Skeletal muscle tissue (tissue), 3 donors: ENCODE measurements at regions not wholly inside any gene's neighbourhood (a gene's known extent, or its start where the extent isn't known, plus 50 kb on each side); places are given as distances from the start of the nearest gene placed in this dataset.

Experiments
- H3K27ac ChIP-seq: one replicate; pipeline ENCODE4 v1.7.0; 2013; ENCODE audit warnings: mild to moderate bottlenecking, low read depth, low read length, inconsistent platforms
- H3K27me3 ChIP-seq, 3 donors: one replicate each; pipeline ENCODE4 v1.7.0; 2013; ENCODE audit warnings: low read length in 3 of 3; ENCODE audit not compliant: control insufficient read depth in 3 of 3, insufficient read depth in 3 of 3
- H3K36me3 ChIP-seq, 3 donors: one replicate each; pipeline ENCODE4 v1.7.0; 2013; ENCODE audit warnings: low read length in 3 of 3; ENCODE audit not compliant: control insufficient read depth in 3 of 3, insufficient read depth in 3 of 3
- H3K4me1 ChIP-seq, 3 donors: one replicate each; pipeline ENCODE4 v1.7.0; 2013; ENCODE audit warnings: low read length in 3 of 3, mild to moderate bottlenecking in 3 of 3; ENCODE audit not compliant: control insufficient read depth in 3 of 3, insufficient read depth in 3 of 3
- H3K4me3 ChIP-seq, 3 donors: one replicate each; pipeline ENCODE4 v1.7.0; 2013; ENCODE audit warnings: low read length in 3 of 3
- H3K9ac ChIP-seq, 3 donors: one replicate each; pipeline ENCODE4 v1.7.0; 2013; ENCODE audit warnings: low read length in 3 of 3, mild to moderate bottlenecking in 3 of 3, moderate library complexity in 2 of 3, low read depth in 1 of 3
- H3K9me3 ChIP-seq, 3 donors: one replicate each; pipeline ENCODE4 v1.7.0; 2013; ENCODE audit warnings: low read length in 3 of 3; ENCODE audit not compliant: control insufficient read depth in 3 of 3
- donor health status: Osteomylitis.

GRCh38 chr1:209413062-209413461 is 170.5 kb upstream of the CAMK1G start:
- Histone ChIP-seq H3K27ac (no peak overlapping the region), H3K4me3 (no peak overlapping the region), H3K36me3 (no peaks in the 10 kb centered on the region), H3K4me1 (peaks cover 0 to 3% (median 0%) of the 10 kb centered on the region in 3 donors), H3K27me3 (peaks cover 0 to 5% (median 0%) of the 10 kb centered on the region in 3 donors), H3K9me3 (no peaks in the 10 kb centered on the region), H3K9ac (no peak overlapping the region)

GRCh38 chr1:209414803-209415329 is 168.6 kb upstream of the CAMK1G start:
- Histone ChIP-seq H3K4me3 (no peak overlapping the region), H3K36me3 (no peaks in the 10 kb centered on the region), H3K9me3 (no peaks in the 10 kb centered on the region), H3K9ac (no peak overlapping the region), H3K27ac (no peak overlapping the region), H3K27me3 (peaks cover 0 to 5% (median 0%) of the 10 kb centered on the region in 3 donors), H3K4me1 (peaks cover 0 to 3% (median 0%) of the 10 kb centered on the region in 3 donors)

- H3K27me3 ChIP-seq: peaks cover 0 to 5% (median 0%) of the 10 kb centered on the region in 3 donors
- H3K4me3 ChIP-seq: no peak overlapping the region
- H3K36me3 ChIP-seq: no peaks in the 10 kb centered on the region
- H3K27ac ChIP-seq: no peak overlapping the region
- H3K9me3 ChIP-seq: no peaks in the 10 kb centered on the region
- peaks cover 0 to 3% (median 0%) of the 10 kb centered on the region in 3 donors for H3K4me1 ChIP-seq
- H3K9ac ChIP-seq: no peak overlapping the region
Measured at GRCh38 chr1:209416039-209416438, 167.5 kb upstream of the CAMK1G start.

GRCh38 chr1:209416716-209417115 is 166.8 kb upstream of the CAMK1G start:
- no peak overlapping the region for H3K9ac ChIP-seq
- H3K27me3 ChIP-seq: peaks cover 0 to 5% (median 0%) of the 10 kb centered on the region in 3 donors
- H3K4me1 ChIP-seq: no peaks in the 10 kb centered on the region
- H3K36me3 ChIP-seq: no peaks in the 10 kb centered on the region
- H3K4me3 ChIP-seq: no peak overlapping the region
- H3K9me3 ChIP-seq: no peaks in the 10 kb centered on the region
- no peak overlapping the region for H3K27ac ChIP-seq

GRCh38 chr1:209417761-209418160 is 165.8 kb upstream of the CAMK1G start:
- Histone ChIP-seq H3K9ac (no peak overlapping the region), H3K9me3 (no peaks in the 10 kb centered on the region), H3K27ac (no peak overlapping the region), H3K4me1 (peaks cover 0 to 3% (median 0%) of the 10 kb centered on the region in 3 donors), H3K27me3 (peaks cover 0 to 5% (median 0%) of the 10 kb centered on the region in 3 donors), H3K36me3 (no peaks in the 10 kb centered on the region), H3K4me3 (no peak overlapping the region)

GRCh38 chr1:209420276-209420675 is 163.2 kb upstream of the CAMK1G start:
- Histone ChIP-seq H3K9ac (no peak overlapping the region), H3K4me1 (peaks cover 0 to 3% (median 0%) of the 10 kb centered on the region in 3 donors), H3K36me3 (no peaks in the 10 kb centered on the region), H3K27me3 (no peaks in the 10 kb centered on the region), H3K4me3 (no peak overlapping the region), H3K27ac (no peak overlapping the region), H3K9me3 (no peaks in the 10 kb centered on the region)

GRCh38 chr1:209421186-209421585 is 162.3 kb upstream of the CAMK1G start:
- no peak overlapping the region for H3K9ac ChIP-seq
- no peaks in the 10 kb centered on the region for H3K9me3 ChIP-seq
- H3K27me3 ChIP-seq: peaks cover 0 to 3% (median 0%) of the 10 kb centered on the region in 3 donors
- no peak overlapping the region for H3K27ac ChIP-seq
- no peaks in the 10 kb centered on the region for H3K36me3 ChIP-seq
- H3K4me3 ChIP-seq: no peak overlapping the region
- peaks cover 0 to 3% (median 0%) of the 10 kb centered on the region in 3 donors for H3K4me1 ChIP-seq

GRCh38 chr1:209421978-209422680 is 161.4 kb upstream of the CAMK1G start:
- peaks cover 0 to 3% (median 0%) of the 10 kb centered on the region in 3 donors for H3K4me1 ChIP-seq
- no peak overlapping the region for H3K27ac ChIP-seq
- H3K27me3 ChIP-seq: peaks cover 0 to 3% (median 0%) of the 10 kb centered on the region in 3 donors
- no peak overlapping the region for H3K9ac ChIP-seq
- H3K4me3 ChIP-seq: no peak overlapping the region
- no peaks in the 10 kb centered on the region for H3K9me3 ChIP-seq
- H3K36me3 ChIP-seq: no peaks in the 10 kb centered on the region

- Histone ChIP-seq H3K9ac (no peak overlapping the region), H3K4me3 (no peak overlapping the region), H3K4me1 (peaks cover 0 to 3% (median 0%) of the 10 kb centered on the region in 3 donors), H3K9me3 (no peaks in the 10 kb centered on the region), H3K36me3 (no peaks in the 10 kb centered on the region), H3K27ac (no peak overlapping the region), H3K27me3 (peaks cover 0 to 5% (median 3%) of the 10 kb centered on the region in 3 donors)
Measured at GRCh38 chr1:209425959-209426358, 157.6 kb upstream of the CAMK1G start.

- H3K4me1 ChIP-seq: no peaks in the 10 kb centered on the region
- H3K4me3 ChIP-seq: no peak overlapping the region
- H3K36me3 ChIP-seq: no peaks in the 10 kb centered on the region
- H3K9ac ChIP-seq: no peak overlapping the region
- peaks cover 0 to 5% (median 3%) of the 10 kb centered on the region in 3 donors for H3K27me3 ChIP-seq
- no peak overlapping the region for H3K27ac ChIP-seq
- H3K9me3 ChIP-seq: no peaks in the 10 kb centered on the region
Measured at GRCh38 chr1:209427277-209427676, 156.2 kb upstream of the CAMK1G start.
